Gastrocnemius medialis (tissue), 4 donors: ENCODE measurements at regions not wholly inside any gene's neighbourhood (a gene's known extent, or its start where the extent isn't known, plus 50 kb on each side); places are given as distances from the start of the nearest gene placed in this dataset.

Source experiments
- CTCF ChIP-seq, 5 experiments: fragments of 450-650 bp in 3 of 5; fragments of 200-600 bp in 2 of 5; sonication (generic) in 2 of 5; IDR thresholded peaks in 4 of 5; conservative IDR thresholded peaks in 1 of 5; 1 replicate in 4 of 5; 2 replicates in 1 of 5; pipeline ENCODE4 v1.5.1; 2016 to 2019; ENCODE audit warnings: antibody characterized with exemption in 5 of 5, mild to moderate bottlenecking in 3 of 5, moderate library complexity in 3 of 5
- POLR2A ChIP-seq, 2 donors: fragments of 450-650 bp; IDR thresholded peaks; one replicate each; pipeline ENCODE4 v1.6.1; 2017; ENCODE audit warnings: antibody characterized with exemption in 2 of 2, mild to moderate bottlenecking in 2 of 2, moderate library complexity in 2 of 2

- TF ChIP-seq POLR2A (IDR thresholded peaks at IDR 0.05) (no peak), CTCF (IDR thresholded peaks at IDR 0.05 in 4 of 5, conservative IDR thresholded peaks at IDR 0.05 in 1 of 5) (no peak)
Measured at GRCh38 chr4:1583859-1584258, 100.3 kb downstream of the FAM53A start.
